HepG2 (cell line): ENCODE measurements at regions not wholly inside any gene's neighbourhood (a gene's known extent, or its start where the extent isn't known, plus 50 kb on each side); places are given as distances from the start of the nearest gene placed in this dataset.

Experiments used
- ATAC-seq: fragments of 200-7000 bp; cut with Tn5 transposase; 3 replicates; pipeline ENCODE4 v1.9.1; 2020; ENCODE audit warnings: mild to moderate bottlenecking, moderate library complexity
- BruUV-seq: library from RNA; stranded (reverse); fragments of 400-500 nt; replicated peaks from 2 replicates; lab custom pipeline; 2021; lab: Mats Ljungman, UMichigan
- CTCF ChIA-PET: fragments of 300-600 bp; formaldehyde crosslinking; extraction: SDS; loops from one replicate; lab custom pipeline; 2021; ENCODE audit warnings: low total read pairs, inconsistent platforms, low intra/inter-chr PET ratio; lab: Yijun Ruan, JAX
- POLR2A ChIA-PET: fragments of 350-600 bp; sonication (Branson Sonifier 250); formaldehyde crosslinking; loops from one replicate; lab custom pipeline; 2020; ENCODE audit warnings: antibody characterized with exemption, inconsistent platforms; lab: Yijun Ruan, JAX
- DNase-seq: peaks from one replicate; pipeline ENCODE4 v3.0.0-alpha.2; 2015; ENCODE audit warnings: low spot score
- FAIRE-seq: peaks from 3 replicates; lab custom pipeline; 2011; peaks lifted over from hg19 to GRCh38; lab: Jason Lieb, UNC
- H2AFZ ChIP-seq: one replicate; pipeline ENCODE4 v1.6.1; 2011; ENCODE audit warnings: low read length, inconsistent platforms
- H3K27ac ChIP-seq: fragments of 300-600 bp; 3 replicates; pipeline ENCODE4 v1.8.0; 2011; ENCODE audit warnings: mixed run types, mild to moderate bottlenecking, mixed read lengths, low read length, inconsistent platforms; ENCODE audit not compliant: insufficient read depth; ENCODE audit errors: extremely low read length
- H3K27me3 ChIP-seq, 2 experiments: fragments of 200-600 bp in 1 of 2; 2 replicates in 1 of 2; 3 replicates in 1 of 2; pipeline versions ENCODE4 v1.6.0 to v1.8.0; 2011; ENCODE audit warnings: low read length in 2 of 2, mild to moderate bottlenecking in 2 of 2, moderate library complexity in 2 of 2, inconsistent platforms in 1 of 2; ENCODE audit not compliant: insufficient read depth in 2 of 2, control insufficient read depth in 1 of 2
- H3K36me3 ChIP-seq, 2 experiments: fragments of 200-600 bp in 1 of 2; replicated peaks in 1 of 2; 2 replicates in 1 of 2; 3 replicates in 1 of 2; pipeline versions ENCODE4 v1.5.1 to v1.8.0; 2011; ENCODE audit warnings: low read length in 2 of 2, inconsistent platforms in 1 of 2; ENCODE audit not compliant: insufficient read depth in 2 of 2, control insufficient read depth in 1 of 2
- H3K4me1 ChIP-seq: 2 replicates; pipeline ENCODE4 v1.5.1; 2012; ENCODE audit warnings: low read length, inconsistent platforms; ENCODE audit not compliant: insufficient read depth
- H3K4me2 ChIP-seq: 2 replicates; pipeline ENCODE4 v1.6.0; 2011; ENCODE audit warnings: low read depth, low read length, inconsistent platforms
- H3K4me3 ChIP-seq, 3 experiments: fragments of 200-600 bp in 1 of 3; sonication (generic), shearing (Covaris generic) in 1 of 3; replicated peaks in 1 of 3; 2 replicates each; pipeline ENCODE4 v1.5.1; 2011 to 2016; ENCODE audit warnings: low read length in 3 of 3, inconsistent platforms in 2 of 3, low read depth in 2 of 3, mild to moderate bottlenecking in 2 of 3, control low read depth in 1 of 3, mixed read lengths in 1 of 3; ENCODE audit not compliant: insufficient read depth in 1 of 3
- H3K79me2 ChIP-seq: one replicate; pipeline ENCODE4 v1.6.1; 2011; ENCODE audit warnings: low read length, inconsistent platforms; ENCODE audit not compliant: insufficient read depth
- H3K9ac ChIP-seq: 2 replicates; pipeline ENCODE4 v1.6.0; 2011; ENCODE audit warnings: mild to moderate bottlenecking, low read depth, low read length, inconsistent platforms; ENCODE audit not compliant: insufficient read depth
- H3K9me3 ChIP-seq: 2 replicates; pipeline ENCODE4 v1.5.1; 2012; ENCODE audit warnings: mild to moderate bottlenecking, low read length
- H4K20me1 ChIP-seq: 2 replicates; pipeline ENCODE4 v1.6.0; 2011; ENCODE audit warnings: inconsistent platforms, mild to moderate bottlenecking, low read length, moderate library complexity; ENCODE audit not compliant: insufficient read depth
- ARNT2 ChIP-seq: sonication (generic); formaldehyde crosslinking; IDR thresholded peaks from 2 replicates; pipeline ENCODE4 v1.8.0; 2022; ENCODE audit warnings: mild to moderate bottlenecking, low read depth, missing genetic modification reagents, moderate library complexity
- ATF2 ChIP-seq: sonication (generic); formaldehyde crosslinking; IDR thresholded peaks from 2 replicates; pipeline ENCODE4 v1.4.0; 2020; ENCODE audit warnings: missing genetic modification reagents
- CHD4 ChIP-seq: fragments of 200-600 bp; sonication (generic); IDR thresholded peaks from 2 replicates; pipeline ENCODE4 v1.7.0; 2017; ENCODE audit warnings: mild to moderate bottlenecking, low read length, borderline replicate concordance
- FOXK2 ChIP-seq: fragments of 450-650 bp; IDR thresholded peaks from 2 replicates; pipeline ENCODE4 v1.6.1; 2016
- GLMP ChIP-seq: sonication (generic); formaldehyde crosslinking; IDR thresholded peaks from 2 replicates; pipeline ENCODE4 v1.9.0; 2021; ENCODE audit warnings: missing genetic modification reagents, mild to moderate bottlenecking, borderline replicate concordance
- PATZ1 ChIP-seq: sonication (generic); formaldehyde crosslinking; IDR thresholded peaks from 2 replicates; pipeline ENCODE4 v1.4.0; 2020; ENCODE audit warnings: missing genetic modification reagents
- RXRB ChIP-seq: IDR thresholded peaks from 2 replicates; pipeline ENCODE4 v1.6.1; 2016; ENCODE audit warnings: borderline replicate concordance, missing genetic modification reagents, missing compliant biosample characterization
- TERF1 ChIP-seq: sonication (generic); formaldehyde crosslinking; IDR thresholded peaks from 2 replicates; pipeline ENCODE4 v1.8.0; 2022; ENCODE audit warnings: mild to moderate bottlenecking, missing genetic modification reagents, moderate library complexity
- THAP7 ChIP-seq: sonication (generic); formaldehyde crosslinking; IDR thresholded peaks from 2 replicates; pipeline ENCODE4 v1.8.1; 2023; ENCODE audit warnings: mild to moderate bottlenecking, missing genetic modification reagents
- ZEB1 ChIP-seq: IDR thresholded peaks from 2 replicates; pipeline ENCODE4 v1.6.1; 2012; ENCODE audit warnings: mild to moderate bottlenecking, low read depth, inconsistent platforms; ENCODE audit not compliant: insufficient replicate concordance
- ZNF33A ChIP-seq: sonication (generic); formaldehyde crosslinking; IDR thresholded peaks from 2 replicates; pipeline ENCODE4 v1.5.1; 2020; ENCODE audit warnings: missing genetic modification reagents, mild to moderate bottlenecking, moderate library complexity, borderline replicate concordance
- ZNF350 ChIP-seq: sonication (generic); formaldehyde crosslinking; IDR thresholded peaks from 2 replicates; pipeline ENCODE4 v1.4.0; 2020; ENCODE audit warnings: mild to moderate bottlenecking, low read depth, missing genetic modification reagents, borderline replicate concordance
- ZNF383 ChIP-seq: sonication (generic); formaldehyde crosslinking; IDR thresholded peaks from 2 replicates; pipeline ENCODE4 v1.4.0; 2020; ENCODE audit warnings: missing genetic modification reagents, mild to moderate bottlenecking, borderline replicate concordance
- ZNF607 ChIP-seq: sonication (generic); formaldehyde crosslinking; IDR thresholded peaks from 2 replicates; pipeline ENCODE4 v1.5.1; 2020; ENCODE audit warnings: missing genetic modification reagents, mild to moderate bottlenecking, borderline replicate concordance
- ZNF704 ChIP-seq: sonication (generic); formaldehyde crosslinking; IDR thresholded peaks from 2 replicates; pipeline ENCODE4 v1.8.1; 2023; ENCODE audit warnings: mild to moderate bottlenecking, inconsistent platforms, moderate library complexity, missing genetic modification reagents, borderline replicate concordance
- ZNF761 ChIP-seq: sonication (generic); formaldehyde crosslinking; conservative IDR thresholded peaks from 2 replicates; pipeline ENCODE4 v1.4.0; 2020; ENCODE audit warnings: mild to moderate bottlenecking, missing genetic modification reagents
- WGBS: methylation state at CpG from one replicate; pipeline ENCODE4 v1.1.6; 2017; ENCODE audit warnings: low lambda C conversion rate; 5-methylcytosine and 5-hydroxymethylcytosine counted together
- in situ Hi-C: cut with HindIII; loops from 2 replicates; pipeline ENCODE4 v1.10.0; 2017; ENCODE audit warnings: low pct_unique_long_range_greater_than_20kb; ENCODE audit not compliant: extremely low pct_ligation_motif_present
- intact Hi-C: fragments of 100-400 bp; cut with micrococcal nuclease; formaldehyde crosslinking; loops from one replicate; pipeline ENCODE4 v1.10.0; 2022; ENCODE audit not compliant: unreplicated experiment

- no peak for TF ChIP-seq ZNF761 (CRISPR knock-in tag)
- TF ChIP-seq THAP7 (CRISPR knock-in tag) = no peak
- TF ChIP-seq ATF2 = no peak
- TF ChIP-seq ZNF350 (CRISPR knock-in tag) = no peak
- no peak for TF ChIP-seq CHD4
- TF ChIP-seq TERF1 = no peak
- TF ChIP-seq ZEB1 = no peak
- no peak for TF ChIP-seq ZNF33A (CRISPR knock-in tag)
Measured at GRCh38 chr14:83085136-83085535, 1551.5 kb upstream of the SEL1L start (continued).

GRCh38 chr14:83085725-83086124 is 1552.1 kb upstream of the SEL1L start:
- in situ Hi-C loops = no loop called here
- no peak for ATAC-seq
- TF ChIP-seq FOXK2 (no peak), ARNT2 (CRISPR knock-in tag) (no peak), PATZ1 (CRISPR knock-in tag) (no peak), ZNF383 (CRISPR knock-in tag) (no peak), ZNF607 (CRISPR knock-in tag) (no peak), GLMP (CRISPR knock-in tag) (no peak), ZNF704 (CRISPR knock-in tag) (no peak), RXRB (CRISPR knock-in tag) (no peak)

More at GRCh38 chr14:83085725-83086124, 1552.1 kb upstream of the SEL1L start:
- Histone ChIP-seq H3K36me3 (no peaks in the 10 kb centered on the region), H4K20me1 (no peaks in the 10 kb centered on the region), H3K9me3 (peaks cover 38% of the 10 kb centered on the region), H3K27me3 (no peaks in the 10 kb centered on the region), H3K4me2 (no peak overlapping the region), H3K9ac (no peak overlapping the region), H3K79me2 (no peaks in the 10 kb centered on the region), H3K4me3 (no peak overlapping the region), H2AFZ (no peak overlapping the region), H3K4me1 (no peaks in the 10 kb centered on the region), H3K27ac (no peak overlapping the region)
- intact Hi-C loops = no loop called here
- WGBS = 11% methylated on average over 1 of the region's 1 CpG
- POLR2A ChIA-PET = no interaction called here
- DNase-seq = no peak
- FAIRE-seq = no peak
- no TSS peak for BruUV-seq
- CTCF ChIA-PET = no interaction called here
